GM23248 (cell line): ENCODE measurements at regions not wholly inside any gene's neighbourhood (a gene's known extent, or its start where the extent isn't known, plus 50 kb on each side); places are given as distances from the start of the nearest gene placed in this dataset.
A peak's percentile ranks its signal among the peaks of the same experiment; 100 is the strongest.

ENCODE experiments used
- DNase-seq: peaks from one replicate; pipeline ENCODE4 v3.0.0-alpha.2; 2015
- H2AFZ ChIP-seq: fragments of 200-600 bp; sonication (generic); 2 replicates; pipeline ENCODE4 v1.6.1; 2016; ENCODE audit warnings: antibody characterized with exemption
- H3F3A ChIP-seq: fragments of 200-600 bp; sonication (generic); 2 replicates; pipeline ENCODE4 v1.6.1; 2016; ENCODE audit warnings: mild to moderate bottlenecking, antibody characterized with exemption, mixed run types; ENCODE audit not compliant: insufficient read depth
- H3K27ac ChIP-seq: fragments of 200-600 bp; sonication (generic); 2 replicates; pipeline ENCODE4 v1.5.1; 2016; ENCODE audit warnings: mild to moderate bottlenecking
- H3K27me3 ChIP-seq: fragments of 200-600 bp; sonication (generic); replicated peaks from 2 replicates; pipeline ENCODE4 v1.6.1; 2016; ENCODE audit warnings: mild to moderate bottlenecking; ENCODE audit not compliant: insufficient read depth
- H3K36me3 ChIP-seq: fragments of 200-600 bp; sonication (generic); 2 replicates; pipeline ENCODE4 v1.6.1; 2016; ENCODE audit warnings: low read depth, mild to moderate bottlenecking
- H3K4me1 ChIP-seq: fragments of 200-600 bp; sonication (generic); 2 replicates; pipeline ENCODE4 v1.6.1; 2016; ENCODE audit warnings: mild to moderate bottlenecking; ENCODE audit not compliant: insufficient read depth
- H3K4me2 ChIP-seq: fragments of 200-600 bp; sonication (generic); one replicate; pipeline ENCODE4 v1.6.1; 2016; ENCODE audit warnings: mild to moderate bottlenecking; ENCODE audit not compliant: unreplicated experiment
- H3K4me3 ChIP-seq: fragments of 200-600 bp; sonication (generic); 2 replicates; pipeline ENCODE4 v1.5.1; 2016; ENCODE audit warnings: mild to moderate bottlenecking
- H3K79me2 ChIP-seq: fragments of 200-600 bp; sonication (generic); 2 replicates; pipeline ENCODE4 v1.6.1; 2016; ENCODE audit warnings: mild to moderate bottlenecking; ENCODE audit not compliant: insufficient read depth
- H3K9ac ChIP-seq: fragments of 200-600 bp; sonication (generic); 2 replicates; pipeline ENCODE4 v1.6.1; 2016; ENCODE audit warnings: mild to moderate bottlenecking
- H3K9me2 ChIP-seq: fragments of 200-600 bp; sonication (generic); 2 replicates; pipeline ENCODE4 v1.6.1; 2016; ENCODE audit warnings: mixed run types, mild to moderate bottlenecking, moderate library complexity; ENCODE audit not compliant: insufficient read depth
- H3K9me3 ChIP-seq: fragments of 200-600 bp; sonication (generic); one replicate; pipeline ENCODE4 v1.6.1; 2017; ENCODE audit warnings: low read depth
- H4K20me1 ChIP-seq: fragments of 200-600 bp; sonication (generic); 2 replicates; pipeline ENCODE4 v1.6.0; 2016; ENCODE audit not compliant: insufficient read depth
- EZH2 ChIP-seq: fragments of 200-600 bp; sonication (generic); IDR thresholded peaks from 2 replicates; pipeline ENCODE4 v1.6.1; 2018; ENCODE audit warnings: antibody characterized with exemption, mild to moderate bottlenecking; ENCODE audit not compliant: insufficient read depth, poor library complexity, severe bottlenecking
- EZH2phosphoT487 ChIP-seq: fragments of 200-600 bp; sonication (generic); IDR thresholded peaks from 2 replicates; pipeline ENCODE4 v1.6.1; 2018; ENCODE audit warnings: antibody characterized with exemption, moderate library complexity, mild to moderate bottlenecking, low read depth; ENCODE audit not compliant: insufficient read depth
- WGBS, 2 experiments: methylation state at CpG; one replicate each; pipeline ENCODE4 v1.1.6; 2015 to 2017; ENCODE audit warnings: low lambda C conversion rate in 2 of 2, low coverage in 1 of 2; ENCODE audit errors: missing lambda C conversion rate in 2 of 2; 5-methylcytosine and 5-hydroxymethylcytosine counted together
- in situ Hi-C: fragments of 300-500 bp; cut with MboI; formaldehyde crosslinking; loops from 2 replicates; pipeline ENCODE4 v1.15.0; 2020

- no peak overlapping the region for H3K4me3 ChIP-seq
- in situ Hi-C loops, result no loop called here
- peak; percentile 24 for DNase-seq
Observed at GRCh38 chr5:169494383-169494935, 89.1 kb upstream of the SPDL1 start.

GRCh38 chr5:169474226-169474625, 109.3 kb upstream of the SPDL1 start:
- in situ Hi-C loops, result no loop called here
- no peak overlapping the region for H2AFZ ChIP-seq
- TF ChIP-seq EZH2, result no peak
- TF ChIP-seq EZH2phosphoT487, result no peak
- no peak overlapping the region for H3K27ac ChIP-seq
- WGBS, 2 experiments, result 66 to 70% methylated on average over 3 of the region's 3 CpGs
- DNase-seq, result no peak
- H4K20me1 ChIP-seq, result no peaks in the 10 kb centered on the region
- H3K9ac ChIP-seq, result no peak overlapping the region
- no peaks in the 10 kb centered on the region for H3F3A ChIP-seq
- no peak overlapping the region for H3K4me3 ChIP-seq
- H3K36me3 ChIP-seq, result no peaks in the 10 kb centered on the region
- H3K9me2 ChIP-seq, result no peaks in the 10 kb centered on the region
- H3K4me1 ChIP-seq, result no peaks in the 10 kb centered on the region
- H3K27me3 ChIP-seq, result 0 out of 2 replicates have a peak, but pooled peaks cover 6% of the 10 kb centered on the region
- H3K79me2 ChIP-seq, result no peaks in the 10 kb centered on the region
- no peak overlapping the region for H3K4me2 ChIP-seq
- no peaks in the 10 kb centered on the region for H3K9me3 ChIP-seq

More at GRCh38 chr5:169494383-169494935, 89.1 kb upstream of the SPDL1 start:
- no peaks in the 10 kb centered on the region for H3K9me3 ChIP-seq
- H3K27ac ChIP-seq, result no peak overlapping the region
- no peaks in the 10 kb centered on the region for H3K36me3 ChIP-seq
- H3K79me2 ChIP-seq, result no peaks in the 10 kb centered on the region
- no peaks in the 10 kb centered on the region for H3K9me2 ChIP-seq
- H3K9ac ChIP-seq, result no peak overlapping the region
- 2 to 3% methylated on average over 2 of the region's 2 CpGs for WGBS, 2 experiments
- no peaks in the 10 kb centered on the region for H3K4me1 ChIP-seq
- H2AFZ ChIP-seq, result 0 out of 2 replicates have a peak overlapping the region, but pooled peaks have one; percentile 3
- H3K27me3 ChIP-seq, result no peaks in the 10 kb centered on the region
- TF ChIP-seq EZH2 (no peak), EZH2phosphoT487 (no peak)
- H3K4me2 ChIP-seq, result no peak overlapping the region
- peaks cover 7% of the 10 kb centered on the region; the same call in 1 of the 2 replicates for H3F3A ChIP-seq
- no peaks in the 10 kb centered on the region for H4K20me1 ChIP-seq

GRCh38 chr5:169472544-169472943, 111.0 kb upstream of the SPDL1 start:
- in situ Hi-C loops, result no loop called here
- H3F3A ChIP-seq, result no peaks in the 10 kb centered on the region
- no peak overlapping the region for H3K4me3 ChIP-seq
- 92 to 94% methylated on average over 5 of the region's 5 CpGs for WGBS, 2 experiments
- H3K9ac ChIP-seq, result no peak overlapping the region
- no peak overlapping the region for H2AFZ ChIP-seq
- no peaks in the 10 kb centered on the region for H3K36me3 ChIP-seq
- H3K27me3 ChIP-seq, result 0 out of 2 replicates have a peak, but pooled peaks cover 6% of the 10 kb centered on the region
- H3K27ac ChIP-seq, result no peak overlapping the region
- no peak for DNase-seq
- H3K4me1 ChIP-seq, result no peaks in the 10 kb centered on the region
- no peaks in the 10 kb centered on the region for H4K20me1 ChIP-seq
- H3K9me3 ChIP-seq, result no peaks in the 10 kb centered on the region
- H3K79me2 ChIP-seq, result no peaks in the 10 kb centered on the region
- no peak overlapping the region for H3K4me2 ChIP-seq
- H3K9me2 ChIP-seq, result no peaks in the 10 kb centered on the region
- TF ChIP-seq EZH2 (no peak), EZH2phosphoT487 (no peak)

DNA sequence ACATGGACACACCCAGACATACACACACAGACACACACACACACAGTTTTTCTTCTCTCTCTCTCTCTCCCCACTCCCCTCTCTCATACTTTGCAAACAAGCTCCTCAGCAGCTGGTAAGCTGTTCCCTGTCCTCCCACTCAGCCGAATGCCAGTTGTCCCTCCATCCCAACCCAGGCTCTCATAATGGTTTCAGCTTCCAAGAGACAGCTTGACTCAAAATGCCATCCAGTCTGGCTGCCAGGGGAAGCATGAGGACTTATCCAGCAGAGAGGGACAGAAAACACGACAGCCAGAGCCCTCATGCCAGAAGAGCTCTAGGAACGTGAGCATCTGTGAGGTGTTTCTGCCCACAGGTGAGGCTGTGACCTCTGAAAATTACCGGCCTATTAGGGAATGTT, 112.6 kb upstream of the SPDL1 start:
- no peak overlapping the region for H3K4me2 ChIP-seq
- WGBS, 2 experiments, result 81 to 89% methylated on average over 4 of the region's 4 CpGs
- H3K27ac ChIP-seq, result no peak overlapping the region
- in situ Hi-C loops, result no loop called here
- no peak for TF ChIP-seq EZH2
- no peak overlapping the region for H3K9ac ChIP-seq
- 0 out of 2 replicates have a peak, but pooled peaks cover 6% of the 10 kb centered on the region for H3K27me3 ChIP-seq
- H3K79me2 ChIP-seq, result no peaks in the 10 kb centered on the region
- H3K9me2 ChIP-seq, result no peaks in the 10 kb centered on the region
- H3K4me1 ChIP-seq, result no peaks in the 10 kb centered on the region
- H3K9me3 ChIP-seq, result no peaks in the 10 kb centered on the region
- no peaks in the 10 kb centered on the region for H3K36me3 ChIP-seq
- no peaks in the 10 kb centered on the region for H3F3A ChIP-seq
- DNase-seq, result no peak
- no peak overlapping the region for H3K4me3 ChIP-seq
- no peaks in the 10 kb centered on the region for H4K20me1 ChIP-seq
- no peak overlapping the region for H2AFZ ChIP-seq
